HG03095 (cell line): ENCODE measurements at regions not wholly inside any gene's neighbourhood (a gene's known extent, or its start where the extent isn't known, plus 50 kb on each side); places are given as distances from the start of the nearest gene placed in this dataset.
A peak's percentile ranks its signal among the peaks of the same experiment; 100 is the strongest.

Experiments
- ATAC-seq: cut with Tn5 transposase; IDR thresholded peaks from one replicate; pipeline ENCODE4 v1.9.1; 2021; ENCODE audit warnings: moderate library complexity; ENCODE audit not compliant: unreplicated experiment

GRCh38 chr21:35905096-35905962, 155.0 kb downstream of the SETD4 start:
- no peak for ATAC-seq

GRCh38 chr21:35900539-35900938, 159.8 kb downstream of the SETD4 start:
- no peak for ATAC-seq

- ATAC-seq = peak; percentile 87
These were observed 164.3 kb downstream of the SETD4 start for GRCh38 chr21:35896060-35896459.

GRCh38 chr21:35895598-35895997, 164.7 kb downstream of the SETD4 start:
- ATAC-seq = peak; percentile 30

GRCh38 chr21:35893156-35893555, 167.2 kb downstream of the SETD4 start:
- no peak for ATAC-seq

GRCh38 chr21:35886887-35887286, 173.4 kb downstream of the SETD4 start:
- no peak for ATAC-seq

- ATAC-seq = no peak
These were observed 174.3 kb downstream of the SETD4 start for GRCh38 chr21:35885942-35886541.

- ATAC-seq = no peak
These were observed 177.5 kb downstream of the SETD4 start for GRCh38 chr21:35882791-35883240.

- ATAC-seq = no peak
These were observed 186.9 kb downstream of the SETD4 start for GRCh38 chr21:35873441-35873840.

GRCh38 chr21:35871906-35872305, 188.4 kb downstream of the SETD4 start:
- ATAC-seq = no peak

GRCh38 chr21:35868869-35869223, 191.5 kb downstream of the SETD4 start:
- ATAC-seq = no peak

- no peak for ATAC-seq
These were observed 192.1 kb downstream of the SETD4 start for GRCh38 chr21:35868005-35868868.

GRCh38 chr21:35864039-35864438, 196.3 kb downstream of the SETD4 start:
- ATAC-seq = no peak

GRCh38 chr21:35862969-35863368, 197.4 kb downstream of the SETD4 start:
- no peak for ATAC-seq

GRCh38 chr21:35861661-35862060, 198.7 kb downstream of the SETD4 start:
- no peak for ATAC-seq

GRCh38 chr21:35860189-35860869, 200.0 kb downstream of the SETD4 start:
- ATAC-seq = no peak

GRCh38 chr21:35859677-35860076, 200.6 kb downstream of the SETD4 start:
- no peak for ATAC-seq

- no peak for ATAC-seq
These were observed 203.2 kb downstream of the SETD4 start for GRCh38 chr21:35857095-35857494.

GRCh38 chr21:35855484-35855883, 204.8 kb downstream of the SETD4 start:
- no peak for ATAC-seq

GRCh38 chr21:35854281-35854680, 206.0 kb downstream of the SETD4 start:
- ATAC-seq = no peak
